ENCODE measurements at regions not wholly inside any gene's neighbourhood (a gene's known extent, or its start where the extent isn't known, plus 50 kb on each side); places are given as distances from the start of the nearest gene placed in this dataset.

- Histone ChIP-seq H3K27me3 (no peaks in the 10 kb centered on the region), H3K27ac (no peak overlapping the region), H3K36me3 (no peaks in the 10 kb centered on the region), H3K4me3 (replicated peaks in 1 of 3) (no peak overlapping the region), H3K9me3 (no peaks in the 10 kb centered on the region), H3K4me1 (no peaks in the 10 kb centered on the region)
- 89 to 93% methylated on average over 5 of the region's 5 CpGs for WGBS, 2 donors
- TF ChIP-seq POLR2A (IDR thresholded peaks at IDR 0.05) (no peak), CTCF (IDR thresholded peaks at IDR 0.05) (no peak)
- DNase-seq = no peak
- intact Hi-C loops (cut with DNase I) = no loop called here
Measured at GRCh38 chr13:67445436-67445835, 215.3 kb upstream of the PCDH9 start.

GRCh38 chr13:67443923-67444322, 213.8 kb upstream of the PCDH9 start:
- TF ChIP-seq CTCF (IDR thresholded peaks at IDR 0.05) (no peak), POLR2A (IDR thresholded peaks at IDR 0.05) (no peak)

GRCh38 chr13:67440236-67440975, 210.3 kb upstream of the PCDH9 start:
- intact Hi-C loops (cut with DNase I) = no loop called here
- WGBS, 2 donors = 58 to 62% methylated on average over 5 of the region's 5 CpGs
- no peak for TF ChIP-seq POLR2A (IDR thresholded peaks at IDR 0.05)
- no peak for TF ChIP-seq CTCF (IDR thresholded peaks at IDR 0.05)

More at GRCh38 chr13:67443923-67444322, 213.8 kb upstream of the PCDH9 start:
- no peak overlapping the region for H3K27ac ChIP-seq
- no peaks in the 10 kb centered on the region for H3K27me3 ChIP-seq
- no peaks in the 10 kb centered on the region for H3K9me3 ChIP-seq
- no peaks in the 10 kb centered on the region for H3K36me3 ChIP-seq
- intact Hi-C loops (cut with DNase I) = no loop called here
- no peak overlapping the region for H3K4me3 ChIP-seq (replicated peaks in 1 of 3)
- WGBS, 2 donors = 85 to 92% methylated on average over 2 of the region's 2 CpGs
- DNase-seq = no peak
- H3K4me1 ChIP-seq = no peaks in the 10 kb centered on the region

GRCh38 chr13:67439365-67439764, 209.2 kb upstream of the PCDH9 start:
- Histone ChIP-seq H3K36me3 (no peaks in the 10 kb centered on the region), H3K27me3 (no peaks in the 10 kb centered on the region), H3K4me3 (replicated peaks in 1 of 3) (no peak overlapping the region), H3K4me1 (no peaks in the 10 kb centered on the region), H3K9me3 (no peaks in the 10 kb centered on the region), H3K27ac (no peak overlapping the region)
- TF ChIP-seq CTCF (IDR thresholded peaks at IDR 0.05) (no peak), POLR2A (IDR thresholded peaks at IDR 0.05) (no peak)
- WGBS, 2 donors = 85 to 89% methylated on average over 1 of the region's 1 CpG
- intact Hi-C loops (cut with DNase I) = no loop called here
- no peak for DNase-seq

More at GRCh38 chr13:67440236-67440975, 210.3 kb upstream of the PCDH9 start:
- H3K4me1 ChIP-seq = no peaks in the 10 kb centered on the region
- DNase-seq = no peak
- no peaks in the 10 kb centered on the region for H3K9me3 ChIP-seq
- no peak overlapping the region for H3K27ac ChIP-seq
- no peak overlapping the region for H3K4me3 ChIP-seq (replicated peaks in 1 of 3)
- no peaks in the 10 kb centered on the region for H3K36me3 ChIP-seq
- H3K27me3 ChIP-seq = no peaks in the 10 kb centered on the region

- Histone ChIP-seq H3K27ac (no peak overlapping the region), H3K36me3 (no peaks in the 10 kb centered on the region), H3K4me3 (replicated peaks in 1 of 3) (no peak overlapping the region), H3K4me1 (no peaks in the 10 kb centered on the region), H3K9me3 (no peaks in the 10 kb centered on the region), H3K27me3 (no peaks in the 10 kb centered on the region)
- WGBS, 2 donors = 45 to 51% methylated on average over 3 of the region's 3 CpGs
- TF ChIP-seq CTCF (IDR thresholded peaks at IDR 0.05) (no peak), POLR2A (IDR thresholded peaks at IDR 0.05) (no peak)
- intact Hi-C loops (cut with DNase I) = no loop called here
- DNase-seq = no peak
Measured at GRCh38 chr13:67438465-67438864, 208.3 kb upstream of the PCDH9 start.
